Endothelial cell of umbilical vein (primary cell): ENCODE measurements at regions not wholly inside any gene's neighbourhood (a gene's known extent, or its start where the extent isn't known, plus 50 kb on each side); places are given as distances from the start of the nearest gene placed in this dataset.
A peak's percentile ranks its signal among the peaks of the same experiment; 100 is the strongest.

ENCODE experiments used
- BruUV-seq: library from RNA; stranded (reverse); fragments of 400-500 nt; replicated peaks from 2 replicates; lab custom pipeline; 2021; lab: Mats Ljungman, UMichigan
- CTCF ChIA-PET: fragments of 300-600, 350-600 bp; sonication (Branson Sonifier 250); formaldehyde crosslinking; loops from one replicate; lab custom pipeline; 2021; ENCODE audit warnings: antibody characterized with exemption, inconsistent platforms; lab: Charles Lee
- POLR2A ChIA-PET: fragments of 300-600, 350-600 bp; sonication (Branson Sonifier 250); formaldehyde crosslinking; loops from one replicate; lab custom pipeline; 2021; ENCODE audit warnings: antibody characterized with exemption, inconsistent platforms; lab: Charles Lee
- DNase-seq: peaks from one replicate; pipeline ENCODE4 v3.0.0-alpha.2; 2011; ENCODE audit warnings: low read depth, low spot score
- FAIRE-seq: peaks from 2 replicates; lab custom pipeline; 2011; peaks lifted over from hg19 to GRCh38; lab: Jason Lieb, UNC
- H2AFZ ChIP-seq: 2 replicates; pipeline ENCODE4 v1.6.0; 2012; ENCODE audit warnings: low read depth, low read length, control low read depth, inconsistent platforms
- H3K27ac ChIP-seq: 2 replicates; pipeline ENCODE4 v1.5.1; 2011; ENCODE audit warnings: low read depth, mild to moderate bottlenecking, control low read depth, low read length, moderate library complexity; ENCODE audit not compliant: insufficient read depth
- H3K27me3 ChIP-seq, 2 experiments: 2 replicates each; pipeline versions ENCODE4 v1.6.0 to v1.6.1; 2011; ENCODE audit warnings: low read length in 2 of 2, mixed read lengths in 1 of 2; ENCODE audit not compliant: control insufficient read depth in 2 of 2, insufficient read depth in 2 of 2
- H3K36me3 ChIP-seq, 2 experiments: 2 replicates in 1 of 2; 3 replicates in 1 of 2; pipeline ENCODE4 v1.5.1; 2011; ENCODE audit warnings: low read length in 2 of 2, mild to moderate bottlenecking in 1 of 2, moderate library complexity in 1 of 2; ENCODE audit not compliant: control insufficient read depth in 2 of 2, insufficient read depth in 2 of 2; ENCODE audit errors: extremely low read depth in 1 of 2
- H3K4me1 ChIP-seq: 3 replicates; pipeline ENCODE4 v1.5.1; 2011; ENCODE audit warnings: mild to moderate bottlenecking, low read length; ENCODE audit not compliant: control insufficient read depth, insufficient read depth; ENCODE audit errors: extremely low read depth
- H3K4me2 ChIP-seq: 2 replicates; pipeline ENCODE4 v1.6.1; 2011; ENCODE audit warnings: low read length, control low read depth, mixed read lengths; ENCODE audit not compliant: insufficient read depth
- H3K4me3 ChIP-seq, 3 experiments: fragments of 200-600 bp in 1 of 3; sonication (generic), shearing (Covaris generic) in 1 of 3; replicated peaks in 1 of 3; 2 replicates each; pipeline ENCODE4 v1.5.1; 2011 to 2016; ENCODE audit warnings: control low read depth in 3 of 3, low read length in 3 of 3, mild to moderate bottlenecking in 2 of 3, inconsistent platforms in 1 of 3, low read depth in 1 of 3, moderate library complexity in 1 of 3; ENCODE audit not compliant: insufficient read depth in 1 of 3
- H3K79me2 ChIP-seq: 2 replicates; pipeline ENCODE4 v1.6.0; 2012; ENCODE audit warnings: low read length, inconsistent platforms; ENCODE audit not compliant: control insufficient read depth, insufficient read depth
- H3K9ac ChIP-seq: replicated peaks from 2 replicates; pipeline ENCODE3; 2011; ENCODE audit warnings: low read length, control low read depth; ENCODE audit not compliant: insufficient read depth; ENCODE audit errors: extremely low read depth
- H3K9me1 ChIP-seq: replicated peaks from 3 replicates; pipeline ENCODE4 v1.6.0; 2011; ENCODE audit warnings: mild to moderate bottlenecking, low read length; ENCODE audit not compliant: control insufficient read depth, insufficient read depth; ENCODE audit errors: extremely low read depth
- H3K9me3 ChIP-seq: replicated peaks from 2 replicates; pipeline ENCODE4 v1.5.1; 2012; ENCODE audit warnings: low read length, inconsistent platforms; ENCODE audit not compliant: control insufficient read depth, insufficient read depth
- H4K20me1 ChIP-seq: replicated peaks from 2 replicates; pipeline ENCODE3; 2011; ENCODE audit warnings: mild to moderate bottlenecking, low read length; ENCODE audit not compliant: control insufficient read depth, insufficient read depth; ENCODE audit errors: extremely low read depth
- EZH2 ChIP-seq: IDR thresholded peaks from 2 replicates; pipeline ENCODE4 v1.6.1; 2012; ENCODE audit warnings: borderline replicate concordance, low read depth, mild to moderate bottlenecking, moderate library complexity, low read length, inconsistent platforms; ENCODE audit not compliant: severe bottlenecking
- FOS ChIP-seq: IDR thresholded peaks from 2 replicates; pipeline ENCODE4 v1.6.1; 2011; ENCODE audit warnings: mild to moderate bottlenecking, low read length, moderate library complexity, borderline replicate concordance; ENCODE audit not compliant: insufficient read depth
- GATA2 ChIP-seq: IDR thresholded peaks from 2 replicates; pipeline ENCODE4 v1.7.0; 2011; ENCODE audit warnings: low read depth, mild to moderate bottlenecking, moderate library complexity, mixed read lengths, low read length; ENCODE audit not compliant: insufficient read length, insufficient read depth
- JUN ChIP-seq: IDR thresholded peaks from 2 replicates; pipeline ENCODE4 v1.6.1; 2011; ENCODE audit warnings: borderline replicate concordance, low read depth; ENCODE audit not compliant: insufficient read length, insufficient read depth
- MYC ChIP-seq: IDR thresholded peaks from one replicate; pipeline ENCODE4 v1.6.1; 2011; ENCODE audit warnings: mild to moderate bottlenecking, low read depth, low read length
- POLR2A ChIP-seq: IDR thresholded peaks from 2 replicates; pipeline ENCODE4 v1.6.1; 2012; ENCODE audit warnings: low read depth, mild to moderate bottlenecking, control low read depth, low read length
- POLR2AphosphoS5 ChIP-seq: IDR thresholded peaks from 2 replicates; pipeline ENCODE4 v1.6.1; 2012; ENCODE audit warnings: low read depth, mild to moderate bottlenecking, control low read depth, low read length, moderate library complexity; ENCODE audit not compliant: insufficient read depth
- dilution Hi-C: fragments of 300-500 bp; cut with MboI; formaldehyde crosslinking; loops from one replicate; pipeline ENCODE4 v1.15.0; 2019; ENCODE audit warnings: low sequenced_read_pairs; ENCODE audit not compliant: extremely low pct_ligation_motif_present
- intact Hi-C: fragments of 100-400 bp; cut with micrococcal nuclease; formaldehyde crosslinking; loops from one replicate; pipeline ENCODE4 v1.10.0; 2022
- TF ChIP-seq, protein P1 (sequence below), 2 donors: IDR thresholded peaks; 1 replicate in 1 of 2; 2 replicates in 1 of 2; pipeline ENCODE4 v1.5.1; 2011; ENCODE audit warnings: low read length in 2 of 2, mild to moderate bottlenecking in 2 of 2, moderate library complexity in 2 of 2, control low read depth in 1 of 2, inconsistent platforms in 1 of 2, low read depth in 1 of 2; ENCODE audit not compliant: insufficient read depth in 1 of 2; ENCODE audit errors: extremely low read depth in 1 of 2
- TF ChIP-seq, protein P2 (sequence below): IDR thresholded peaks from 2 replicates; pipeline ENCODE4 v1.6.1; 2011; ENCODE audit not compliant: insufficient read depth, insufficient read length

DNA sequence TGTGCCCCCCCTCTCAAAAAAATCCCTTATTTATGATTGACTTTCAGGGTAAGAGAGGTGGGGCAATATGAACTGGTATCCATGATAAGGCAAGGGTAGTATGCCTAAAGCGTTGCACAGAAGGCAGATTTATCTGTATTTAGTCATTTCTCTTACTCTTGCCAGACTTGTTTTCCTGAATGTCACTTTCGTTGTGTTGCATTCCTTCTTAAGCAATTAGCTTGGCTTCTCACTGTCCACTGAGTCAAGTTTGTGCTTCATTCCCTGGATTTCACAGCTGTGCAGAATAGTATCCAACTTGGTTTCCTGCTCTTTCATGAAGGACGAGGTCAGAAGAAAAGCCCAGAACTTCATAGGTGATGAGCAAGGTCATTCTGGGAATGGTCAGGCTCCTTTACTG, 301.5 kb upstream of the ACTBL2 start:
- Histone ChIP-seq H2AFZ (peak overlapping the region; percentile 34), H3K9me1 (no peaks in the 10 kb centered on the region), H3K4me2 (peak overlapping the region; percentile 57), H3K27ac (no peak overlapping the region), H3K79me2 (no peaks in the 10 kb centered on the region), H3K4me1 (peaks cover 19% of the 10 kb centered on the region), H3K9me3 (no peaks in the 10 kb centered on the region), H3K4me3 (peak overlapping the region in 1 of 3 experiments; percentile 30), H4K20me1 (no peaks in the 10 kb centered on the region), H3K27me3 (no peaks in the 10 kb centered on the region), H3K9ac (no peak overlapping the region), H3K36me3 (no peaks in the 10 kb centered on the region)
- BruUV-seq: no TSS peak
- ChIA-PET CTCF (interaction anchor here (0.8 to 2.4 kb wide), 7 partner anchors 25 to 676 kb away, joined by 3 to 10 read pairs (median 3); partner anchors contain the start of gene PLK2), POLR2A (interaction anchor here (1.0 kb wide), 1 partner anchor 676 kb away, joined by 5 read pairs; the partner anchor contains the start of gene PLK2)
- FAIRE-seq (no peak), DNase-seq (peak; percentile 36)
- TF ChIP-seq POLR2AphosphoS5: no peak
- TF ChIP-seq, protein P1, sequence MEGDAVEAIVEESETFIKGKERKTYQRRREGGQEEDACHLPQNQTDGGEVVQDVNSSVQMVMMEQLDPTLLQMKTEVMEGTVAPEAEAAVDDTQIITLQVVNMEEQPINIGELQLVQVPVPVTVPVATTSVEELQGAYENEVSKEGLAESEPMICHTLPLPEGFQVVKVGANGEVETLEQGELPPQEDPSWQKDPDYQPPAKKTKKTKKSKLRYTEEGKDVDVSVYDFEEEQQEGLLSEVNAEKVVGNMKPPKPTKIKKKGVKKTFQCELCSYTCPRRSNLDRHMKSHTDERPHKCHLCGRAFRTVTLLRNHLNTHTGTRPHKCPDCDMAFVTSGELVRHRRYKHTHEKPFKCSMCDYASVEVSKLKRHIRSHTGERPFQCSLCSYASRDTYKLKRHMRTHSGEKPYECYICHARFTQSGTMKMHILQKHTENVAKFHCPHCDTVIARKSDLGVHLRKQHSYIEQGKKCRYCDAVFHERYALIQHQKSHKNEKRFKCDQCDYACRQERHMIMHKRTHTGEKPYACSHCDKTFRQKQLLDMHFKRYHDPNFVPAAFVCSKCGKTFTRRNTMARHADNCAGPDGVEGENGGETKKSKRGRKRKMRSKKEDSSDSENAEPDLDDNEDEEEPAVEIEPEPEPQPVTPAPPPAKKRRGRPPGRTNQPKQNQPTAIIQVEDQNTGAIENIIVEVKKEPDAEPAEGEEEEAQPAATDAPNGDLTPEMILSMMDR (IDR thresholded peaks at IDR 0.05; ENCODE audit: extremely low read depth in 1 of 2, insufficient read depth in 1 of 2, low read depth in 1 of 2, low read length in 2 of 2): no peak
- TF ChIP-seq GATA2: no peak
- TF ChIP-seq, protein P2, sequence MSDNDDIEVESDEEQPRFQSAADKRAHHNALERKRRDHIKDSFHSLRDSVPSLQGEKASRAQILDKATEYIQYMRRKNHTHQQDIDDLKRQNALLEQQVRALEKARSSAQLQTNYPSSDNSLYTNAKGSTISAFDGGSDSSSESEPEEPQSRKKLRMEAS: no peak
- no peak for TF ChIP-seq POLR2A
- TF ChIP-seq FOS: no peak
- TF ChIP-seq MYC: no peak
- no peak for TF ChIP-seq EZH2
- TF ChIP-seq JUN: no peak
- intact Hi-C loops: loop anchor here (5.0 to 10.0 kb wide), 2 partner anchors 341 to 533 kb away; no protein-coding TSS in a partner anchor
- dilution Hi-C loops: loop anchor here (25.0 kb wide), 1 partner anchor 678 kb away; the partner anchor contains the start of gene PLK2
